CD4-positive, alpha-beta memory T cell (primary cell): ENCODE measurements at regions not wholly inside any gene's neighbourhood (a gene's known extent, or its start where the extent isn't known, plus 50 kb on each side); places are given as distances from the start of the nearest gene placed in this dataset.

ENCODE experiments used
- CTCF ChIA-PET: fragments of 350-600 bp; sonication (Branson Sonifier 250); formaldehyde crosslinking; loops from one replicate; lab custom pipeline; 2021; ENCODE audit warnings: inconsistent platforms; ENCODE audit not compliant: partially characterized antibody; lab: Charles Lee
- POLR2A ChIA-PET: fragments of 350-600 bp; sonication (Branson Sonifier 250); formaldehyde crosslinking; loops from one replicate; lab custom pipeline; 2021; ENCODE audit not compliant: partially characterized antibody; lab: Charles Lee
- DNase-seq, 5 donors: peaks; one replicate each; pipeline versions ENCODE4 v3.0.0 to v3.0.0-alpha.2; 2020 to 2022; ENCODE audit warnings: mixed read lengths in 1 of 5
- H3K27ac ChIP-seq: one replicate; pipeline ENCODE4 v1.7.0; 2013; ENCODE audit warnings: low read depth, low read length
- H3K27me3 ChIP-seq: 2 replicates; pipeline ENCODE4 v1.7.0; 2013; ENCODE audit warnings: mild to moderate bottlenecking, low read length, moderate library complexity; ENCODE audit not compliant: insufficient read depth
- H3K36me3 ChIP-seq: 2 replicates; pipeline ENCODE4 v1.7.0; 2013; ENCODE audit warnings: mild to moderate bottlenecking, low read length, moderate library complexity; ENCODE audit not compliant: insufficient read depth
- H3K4me1 ChIP-seq: 2 replicates; pipeline ENCODE4 v1.7.0; 2013; ENCODE audit warnings: mild to moderate bottlenecking, low read length, moderate library complexity; ENCODE audit not compliant: insufficient read depth
- H3K4me3 ChIP-seq, 2 donors: one replicate each; pipeline ENCODE4 v1.7.0; 2013; ENCODE audit warnings: low read length in 2 of 2, mild to moderate bottlenecking in 1 of 2
- H3K9me3 ChIP-seq, 2 donors: one replicate each; pipeline ENCODE4 v1.7.0; 2013; ENCODE audit warnings: low read length in 2 of 2, control low read depth in 1 of 2; ENCODE audit not compliant: control insufficient read depth in 1 of 2
- H3K27ac Mint-ChIP-seq, 7 donors: one replicate each; pipeline ENCODE4 v1.8.0; 2020 to 2021; ENCODE audit warnings: mixed read lengths in 7 of 7, mild to moderate bottlenecking in 6 of 7, inconsistent platforms in 3 of 7, moderate library complexity in 3 of 7
- H3K27me3 Mint-ChIP-seq, 2 donors: one replicate each; pipeline ENCODE4 v1.8.0; 2020 to 2021; ENCODE audit warnings: mixed read lengths in 2 of 2
- H3K36me3 Mint-ChIP-seq, 2 donors: one replicate each; pipeline ENCODE4 v1.8.0; 2020 to 2021; ENCODE audit warnings: mixed read lengths in 2 of 2, inconsistent platforms in 1 of 2, mild to moderate bottlenecking in 1 of 2
- H3K4me1 Mint-ChIP-seq, 4 donors: one replicate each; pipeline ENCODE4 v1.8.0; 2020 to 2021; ENCODE audit warnings: mixed read lengths in 4 of 4, mild to moderate bottlenecking in 1 of 4
- H3K4me3 Mint-ChIP-seq, 8 donors: one replicate each; pipeline ENCODE4 v1.8.0; 2020 to 2021; ENCODE audit warnings: mixed read lengths in 8 of 8, mild to moderate bottlenecking in 7 of 8, moderate library complexity in 6 of 8, inconsistent platforms in 3 of 8
- H3K9me3 Mint-ChIP-seq, 8 donors: one replicate each; pipeline ENCODE4 v1.8.0; 2020 to 2021; ENCODE audit warnings: mixed read lengths in 8 of 8, mild to moderate bottlenecking in 5 of 8, inconsistent platforms in 3 of 8, moderate library complexity in 1 of 8
- intact Hi-C: fragments of 100-400 bp; cut with micrococcal nuclease; formaldehyde crosslinking; loops from one replicate; pipeline ENCODE4 v1.15.1; 2023

- H3K4me1 Mint-ChIP-seq = peaks cover 22 to 40% (median 25%) of the 10 kb centered on the region in 4 donors
- H3K36me3 ChIP-seq = no peaks in the 10 kb centered on the region
- H3K27me3 Mint-ChIP-seq = no peaks in the 10 kb centered on the region
- H3K27me3 ChIP-seq = no peaks in the 10 kb centered on the region
- intact Hi-C loops = no loop called here
- ChIA-PET POLR2A (interaction anchor here (1.7 to 2.7 kb wide), 3 partner anchors 25 to 229 kb away, joined by 5 to 11 read pairs (median 6); partner anchors contain the start of gene ID2), CTCF (interaction anchor here (1.6 to 2.0 kb wide), 2 partner anchors 92 to 1026 kb away, joined by 4 to 5 read pairs; no protein-coding TSS in a partner anchor)
- peaks cover 29% of the 10 kb centered on the region for H3K4me1 ChIP-seq
- DNase-seq = no peak
- H3K9me3 Mint-ChIP-seq = no peaks in the 10 kb centered on the region
- no peak overlapping the region for H3K27ac ChIP-seq
- H3K4me3 Mint-ChIP-seq = peak overlapping the region in 1 of 8 donors; percentile 15
- H3K4me3 ChIP-seq = no peak overlapping the region
- H3K27ac Mint-ChIP-seq = peak overlapping the region in 3 of 7 donors; percentile 21 to 32 (median 30)
- no peaks in the 10 kb centered on the region for H3K9me3 ChIP-seq
- peaks cover 0 to 4% of the 10 kb centered on the region in 2 donors for H3K36me3 Mint-ChIP-seq
Measured at GRCh38 chr2:8452979-8453903, 228.6 kb upstream of the ID2 start.

- Mint-ChIP-seq H3K36me3 (peaks cover 0 to 4% of the 10 kb centered on the region in 2 donors), H3K27me3 (no peaks in the 10 kb centered on the region), H3K4me1 (peaks cover 24 to 46% (median 30%) of the 10 kb centered on the region in 4 donors), H3K4me3 (no peak overlapping the region), H3K27ac (peak overlapping the region in 3 of 7 donors; percentile 32 to 94 (median 37)), H3K9me3 (no peaks in the 10 kb centered on the region)
- Histone ChIP-seq H3K9me3 (no peaks in the 10 kb centered on the region), H3K27me3 (no peaks in the 10 kb centered on the region), H3K36me3 (no peaks in the 10 kb centered on the region), H3K27ac (no peak overlapping the region), H3K4me3 (no peak overlapping the region), H3K4me1 (peaks cover 35% of the 10 kb centered on the region)
- no peak for DNase-seq
- CTCF ChIA-PET = interaction anchor here (1.1 to 2.0 kb wide), 3 partner anchors 91 to 1026 kb away, joined by 3 to 5 read pairs (median 4); no protein-coding TSS in a partner anchor
- intact Hi-C loops = no loop called here
- POLR2A ChIA-PET = interaction anchor here (0.9 to 2.7 kb wide), 5 partner anchors 9 to 230 kb away, joined by 3 to 11 read pairs (median 5); partner anchors contain the start of gene ID2
Measured at GRCh38 chr2:8453904-8454302, 228.0 kb upstream of the ID2 start.

- Mint-ChIP-seq H3K4me3 (peak overlapping the region in 3 of 8 donors; percentile 46 to 92 (median 86)), H3K36me3 (peaks cover 0 to 4% of the 10 kb centered on the region in 2 donors), H3K27me3 (no peaks in the 10 kb centered on the region), H3K4me1 (peaks cover 24 to 47% (median 32%) of the 10 kb centered on the region in 4 donors), H3K27ac (peak overlapping the region in 5 of 7 donors; percentile 47 to 98 (median 94)), H3K9me3 (no peaks in the 10 kb centered on the region)
- ChIA-PET CTCF (interaction anchor here (1.1 to 2.0 kb wide), 3 partner anchors 90 to 1027 kb away, joined by 3 to 5 read pairs (median 4); no protein-coding TSS in a partner anchor), POLR2A (interaction anchor here (0.9 to 2.7 kb wide), 6 partner anchors 10 to 230 kb away, joined by 3 to 11 read pairs (median 4); partner anchors contain the start of gene ID2)
- Histone ChIP-seq H3K4me1 (peaks cover 37% of the 10 kb centered on the region), H3K4me3 (no peak overlapping the region), H3K27ac (no peak overlapping the region), H3K27me3 (no peaks in the 10 kb centered on the region), H3K36me3 (no peaks in the 10 kb centered on the region), H3K9me3 (no peaks in the 10 kb centered on the region)
- no peak for DNase-seq
- intact Hi-C loops = no loop called here
Measured at GRCh38 chr2:8454797-8455196, 227.1 kb upstream of the ID2 start.

GRCh38 chr2:8455236-8456150 is 226.4 kb upstream of the ID2 start:
- ChIA-PET CTCF (interaction anchor here (1.0 to 2.3 kb wide), 5 partner anchors 22 to 1028 kb away, joined by 3 to 8 read pairs (median 4); no protein-coding TSS in a partner anchor), POLR2A (interaction anchor here (1.0 to 4.5 kb wide), 9 partner anchors 11 to 227 kb away, joined by 3 to 21 read pairs (median 6); partner anchors contain the start of gene ID2)
- H3K4me3 Mint-ChIP-seq = peak overlapping the region; percentile 82 to 95 (median 88)
- Histone ChIP-seq H3K4me1 (peaks cover 37% of the 10 kb centered on the region), H3K36me3 (no peaks in the 10 kb centered on the region), H3K4me3 (peak overlapping the region; percentile 12 to 45), H3K27me3 (no peaks in the 10 kb centered on the region), H3K27ac (peak overlapping the region; percentile 61), H3K9me3 (no peaks in the 10 kb centered on the region)
- H3K27ac Mint-ChIP-seq = peak overlapping the region; percentile 94 to 98 (median 96)
- H3K9me3 Mint-ChIP-seq = no peaks in the 10 kb centered on the region
- peak in 2 of 5 donors; percentile 24 to 58 for DNase-seq
- H3K36me3 Mint-ChIP-seq = peaks cover 0 to 4% of the 10 kb centered on the region in 2 donors
- no peaks in the 10 kb centered on the region for H3K27me3 Mint-ChIP-seq
- intact Hi-C loops = loop anchor here (1.0 to 2.0 kb wide), 2 partner anchors 22 to 225 kb away; no protein-coding TSS in a partner anchor
- H3K4me1 Mint-ChIP-seq = peaks cover 21 to 47% (median 32%) of the 10 kb centered on the region in 4 donors

- peaks cover 37% of the 10 kb centered on the region for H3K4me1 ChIP-seq
- DNase-seq = peak; percentile 65 to 80 (median 74)
- Mint-ChIP-seq H3K36me3 (peaks cover 0 to 4% of the 10 kb centered on the region in 2 donors), H3K9me3 (no peaks in the 10 kb centered on the region), H3K4me1 (peaks cover 21 to 47% (median 32%) of the 10 kb centered on the region in 4 donors), H3K27ac (peak overlapping the region; percentile 94 to 98 (median 96)), H3K4me3 (peak overlapping the region; percentile 82 to 95 (median 88)), H3K27me3 (no peaks in the 10 kb centered on the region)
- intact Hi-C loops = loop anchor here (1.0 to 2.0 kb wide), 3 partner anchors 21 to 224 kb away; no protein-coding TSS in a partner anchor
- H3K27ac ChIP-seq = peak overlapping the region; percentile 61
- H3K27me3 ChIP-seq = no peaks in the 10 kb centered on the region
- ChIA-PET POLR2A (interaction anchor here (0.6 to 4.5 kb wide), 7 partner anchors 16 to 226 kb away, joined by 3 to 21 read pairs (median 8); partner anchors contain the start of gene ID2), CTCF (interaction anchor here (1.0 to 2.3 kb wide), 3 partner anchors 21 to 225 kb away, joined by 3 to 8 read pairs (median 3); partner anchors contain the start of gene ID2)
- no peaks in the 10 kb centered on the region for H3K36me3 ChIP-seq
- H3K9me3 ChIP-seq = no peaks in the 10 kb centered on the region
- peak overlapping the region; percentile 12 to 45 for H3K4me3 ChIP-seq
Measured at GRCh38 chr2:8456151-8457091, 225.4 kb upstream of the ID2 start.
